ENCODE measurements at regions not wholly inside any gene's neighbourhood (a gene's known extent, or its start where the extent isn't known, plus 50 kb on each side); places are given as distances from the start of the nearest gene placed in this dataset.

- TF ChIP-seq KAT7 (CRISPR knock-in tag; IDR thresholded peaks at IDR 0.05; ENCODE audit: borderline replicate concordance) (no peak), NFKBIZ (CRISPR knock-in tag; IDR thresholded peaks at IDR 0.05) (no peak)
Measured at GRCh38 chr4:176443646-176444409, 124.1 kb downstream of the SPCS3 start (continued).

GRCh38 chr4:176444741-176445140 lies 125.0 kb downstream of the SPCS3 start:
- no TSS peak for BruUV-seq (replicated peaks)

More at GRCh38 chr4:176444741-176445140, 125.0 kb downstream of the SPCS3 start:
- no peak for ATAC-seq
- in situ Hi-C loops (cut with HindIII; ENCODE audit: extremely low pct_ligation_motif_present, low pct_unique_long_range_greater_than_20kb) = no loop called here
- intact Hi-C loops (cut with micrococcal nuclease; ENCODE audit: unreplicated experiment) = no loop called here
- no peak overlapping the region for H2AFZ ChIP-seq (ENCODE audit: low read length)
- H3K27ac ChIP-seq (ENCODE audit: extremely low read length, insufficient read depth, low read length) = no peak overlapping the region
- no peaks in the 10 kb centered on the region for H4K20me1 ChIP-seq (ENCODE audit: insufficient read depth, low read length)
- CTCF ChIA-PET (ENCODE audit: low intra/inter-chr PET ratio, low total read pairs) = no interaction called here
- no peaks in the 10 kb centered on the region for H3K79me2 ChIP-seq (ENCODE audit: insufficient read depth, low read length)
- no peaks in the 10 kb centered on the region for H3K36me3 ChIP-seq (replicated peaks in 1 of 2; ENCODE audit: control insufficient read depth in 1 of 2, insufficient read depth in 2 of 2, low read length in 2 of 2)
- DNase-seq (ENCODE audit: low spot score) = no peak
- H3K27me3 ChIP-seq (ENCODE audit: control insufficient read depth in 1 of 2, insufficient read depth in 2 of 2, low read length in 2 of 2) = no peaks in the 10 kb centered on the region
- no peaks in the 10 kb centered on the region for H3K4me1 ChIP-seq (ENCODE audit: insufficient read depth, low read length)
- no peak overlapping the region for H3K4me2 ChIP-seq (ENCODE audit: low read depth, low read length)
- H3K9ac ChIP-seq (ENCODE audit: insufficient read depth, low read depth, low read length) = no peak overlapping the region
- H3K9me3 ChIP-seq (ENCODE audit: low read length) = no peaks in the 10 kb centered on the region
- 1% methylated on average over 3 of the region's 3 CpGs for WGBS (ENCODE audit: low lambda C conversion rate)
- POLR2A ChIA-PET = no interaction called here
- no peak overlapping the region for H3K4me3 ChIP-seq (replicated peaks in 1 of 3; ENCODE audit: insufficient read depth in 1 of 3, low read depth in 2 of 3, low read length in 3 of 3)
- no peak for TF ChIP-seq ZNF549 (CRISPR knock-in tag; IDR thresholded peaks at IDR 0.05)
- TF ChIP-seq ZNF160 (CRISPR knock-in tag; IDR thresholded peaks at IDR 0.05) = no peak
- TF ChIP-seq SRSF1 (optimal IDR thresholded peaks at IDR 0.05; ENCODE audit: low read depth, low read length) = no peak
- no peak for TF ChIP-seq ZSCAN29 (CRISPR knock-in tag; conservative IDR thresholded peaks at IDR 0.05)
- no peak for TF ChIP-seq PITX1 (CRISPR knock-in tag; IDR thresholded peaks at IDR 0.05)
- no peak for TF ChIP-seq TERF1 (CRISPR knock-in tag; IDR thresholded peaks at IDR 0.05)
- TF ChIP-seq NFIB (CRISPR knock-in tag; IDR thresholded peaks at IDR 0.05; ENCODE audit: borderline replicate concordance) = no peak
- no peak for TF ChIP-seq LCORL (IDR thresholded peaks at IDR 0.05)
- TF ChIP-seq LCORL (CRISPR knock-in tag; IDR thresholded peaks at IDR 0.05) = no peak
- no peak for TF ChIP-seq TAF15 (IDR thresholded peaks at IDR 0.05; ENCODE audit: low read depth, low read length, poor library complexity, severe bottlenecking)
- no peak for TF ChIP-seq NR1H2 (CRISPR knock-in tag; IDR thresholded peaks at IDR 0.05; ENCODE audit: borderline replicate concordance, low read depth)
- no peak for TF ChIP-seq FOXP4 (CRISPR knock-in tag; IDR thresholded peaks at IDR 0.05)
- no peak for TF ChIP-seq ZBTB8A (CRISPR knock-in tag; IDR thresholded peaks at IDR 0.05; ENCODE audit: borderline replicate concordance, low read depth)
- TF ChIP-seq STAT5B (CRISPR knock-in tag; IDR thresholded peaks at IDR 0.05) = no peak
- no peak for TF ChIP-seq E2F1 (CRISPR knock-in tag; IDR thresholded peaks at IDR 0.05)
- no peak for TF ChIP-seq GZF1 (CRISPR knock-in tag; IDR thresholded peaks at IDR 0.05)
- no peak for TF ChIP-seq SP4 (CRISPR knock-in tag; IDR thresholded peaks at IDR 0.05)
- no peak for TF ChIP-seq ZNF570 (CRISPR knock-in tag; IDR thresholded peaks at IDR 0.05; ENCODE audit: borderline replicate concordance)
- no peak for FAIRE-seq
